ENCODE measurements at regions not wholly inside any gene's neighbourhood (a gene's known extent, or its start where the extent isn't known, plus 50 kb on each side); places are given as distances from the start of the nearest gene placed in this dataset.
"Not testable (repeated sequence)": the region's sequence is repeated elsewhere in the genome, so short reads cannot be mapped to it uniquely, and the experiment has no call there.

GRCh38 chr17:30731210-30732132 is 93.0 kb downstream of the CRLF3 start:
- peak; percentile 19 for DNase-seq

GRCh38 chr17:30730837-30731209 is 93.7 kb downstream of the CRLF3 start:
- not testable (repeated sequence) for DNase-seq

- DNase-seq, result not testable (repeated sequence)
Observed at GRCh38 chr17:30730171-30730836, 94.2 kb downstream of the CRLF3 start.

GRCh38 chr17:30729471-30730170 is 94.9 kb downstream of the CRLF3 start:
- not testable (repeated sequence) for DNase-seq

- not testable (repeated sequence) for DNase-seq
Observed at GRCh38 chr17:30727517-30727916, 97.0 kb downstream of the CRLF3 start.

GRCh38 chr17:30726734-30727133 is 97.8 kb downstream of the CRLF3 start:
- not testable (repeated sequence) for DNase-seq

- DNase-seq, result not testable (repeated sequence)
Observed at GRCh38 chr17:30726310-30726709, 98.2 kb downstream of the CRLF3 start.

- DNase-seq, result not testable (repeated sequence)
Observed at GRCh38 chr17:30724034-30724650, 100.3 kb downstream of the CRLF3 start.

GRCh38 chr17:30722114-30722780 is 102.2 kb downstream of the CRLF3 start:
- DNase-seq, result not testable (repeated sequence)

- not testable (repeated sequence) for DNase-seq
Observed at GRCh38 chr17:30720971-30721370, 103.5 kb downstream of the CRLF3 start.

GRCh38 chr17:30720013-30720471 is 104.5 kb downstream of the CRLF3 start:
- no peak for DNase-seq

- DNase-seq, result not testable (repeated sequence)
Observed at GRCh38 chr17:30719131-30719973, 105.1 kb downstream of the CRLF3 start.

- not testable (repeated sequence) for DNase-seq
Observed at GRCh38 chr17:30718691-30719090, 105.8 kb downstream of the CRLF3 start.

GRCh38 chr17:30718099-30718447 is 106.4 kb downstream of the CRLF3 start:
- DNase-seq, result not testable (repeated sequence)

GRCh38 chr17:30717291-30718098 is 107.0 kb downstream of the CRLF3 start:
- DNase-seq, result no peak

GRCh38 chr17:30716461-30717290 is 107.8 kb downstream of the CRLF3 start:
- DNase-seq, result no peak

- not testable (repeated sequence) for DNase-seq
Observed at GRCh38 chr17:30714825-30715622, 109.5 kb downstream of the CRLF3 start.

GRCh38 chr17:30713805-30714204 is 110.7 kb downstream of the CRLF3 start:
- not testable (repeated sequence) for DNase-seq

Data from NCI-H1417 treated with DMSO at 0.1 percent for 48 hours (cell line).